ENCODE measurements at regions not wholly inside any gene's neighbourhood (a gene's known extent, or its start where the extent isn't known, plus 50 kb on each side); places are given as distances from the start of the nearest gene placed in this dataset.
"Not testable (repeated sequence)": the region's sequence is repeated elsewhere in the genome, so short reads cannot be mapped to it uniquely, and the experiment has no call there.

- not testable (repeated sequence) for TF ChIP-seq POLR2AphosphoS5, POLR2A, CTCF (IDR thresholded peaks at IDR 0.05)
These were observed 473.8 kb downstream of the CDH10 start for GRCh38 chr5:24170930-24171329.

All from upper lobe of left lung (tissue), 4 donors.